HG02870 (cell line): ENCODE measurements at regions not wholly inside any gene's neighbourhood (a gene's known extent, or its start where the extent isn't known, plus 50 kb on each side); places are given as distances from the start of the nearest gene placed in this dataset.
"Not testable (repeated sequence)": the region's sequence is repeated elsewhere in the genome, so short reads cannot be mapped to it uniquely, and the experiment has no call there.

Experiments used
- ATAC-seq: cut with Tn5 transposase; IDR thresholded peaks from one replicate; pipeline ENCODE4 v1.9.1; 2021; ENCODE audit warnings: mild to moderate bottlenecking, moderate library complexity; ENCODE audit not compliant: unreplicated experiment

DNA sequence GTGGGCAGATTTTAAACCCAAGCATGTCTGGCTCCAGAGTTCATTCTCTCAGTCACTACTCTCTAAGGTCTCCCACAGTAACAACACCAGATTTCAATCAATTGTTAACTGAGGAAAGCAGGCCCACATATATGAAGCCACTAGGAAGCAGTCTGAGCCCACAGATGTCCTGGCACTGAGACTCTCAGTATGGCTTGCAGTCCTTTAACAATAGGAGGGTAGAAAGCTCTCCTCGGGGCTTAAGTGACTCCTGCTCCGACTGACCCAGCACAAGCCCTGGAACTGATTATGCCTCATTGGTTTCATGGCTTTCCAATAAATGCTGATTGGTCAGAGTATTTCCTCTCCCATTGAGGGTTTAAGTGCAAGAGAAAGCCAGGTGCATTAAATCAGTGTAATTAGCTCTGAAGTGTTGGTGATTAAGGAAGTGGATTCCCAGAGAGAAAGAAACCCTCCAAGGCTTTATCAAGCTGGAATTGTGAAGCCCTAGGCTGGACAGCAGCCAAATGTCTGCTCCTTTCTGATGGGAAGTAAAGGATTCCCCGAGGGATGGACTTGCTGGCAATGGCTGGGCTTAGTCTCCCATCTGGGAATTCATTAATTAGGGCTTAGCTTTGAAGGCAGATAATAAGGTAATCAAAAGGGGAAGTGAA is 76.6 kb upstream of the PROKR2 start:
- no peak for ATAC-seq

DNA sequence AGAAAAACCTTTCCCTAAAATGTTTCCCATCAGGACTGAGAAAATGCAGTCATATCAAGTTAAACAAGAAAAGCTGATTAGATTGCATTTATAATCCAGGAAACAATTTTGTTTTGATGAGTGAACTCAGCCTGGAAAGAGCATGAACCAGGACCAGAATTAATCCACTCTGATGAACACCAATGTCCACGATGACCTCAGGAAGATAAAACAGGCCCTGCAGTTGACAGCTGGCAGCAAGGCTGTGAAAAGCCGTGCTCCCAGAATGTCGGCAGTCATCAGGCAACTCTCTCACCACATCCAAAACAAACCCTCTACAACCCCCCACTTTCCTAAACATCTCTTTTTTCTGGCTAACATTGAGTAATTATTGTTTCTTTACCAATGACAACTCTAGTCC is 74.0 kb upstream of the PROKR2 start:
- no peak for ATAC-seq

DNA sequence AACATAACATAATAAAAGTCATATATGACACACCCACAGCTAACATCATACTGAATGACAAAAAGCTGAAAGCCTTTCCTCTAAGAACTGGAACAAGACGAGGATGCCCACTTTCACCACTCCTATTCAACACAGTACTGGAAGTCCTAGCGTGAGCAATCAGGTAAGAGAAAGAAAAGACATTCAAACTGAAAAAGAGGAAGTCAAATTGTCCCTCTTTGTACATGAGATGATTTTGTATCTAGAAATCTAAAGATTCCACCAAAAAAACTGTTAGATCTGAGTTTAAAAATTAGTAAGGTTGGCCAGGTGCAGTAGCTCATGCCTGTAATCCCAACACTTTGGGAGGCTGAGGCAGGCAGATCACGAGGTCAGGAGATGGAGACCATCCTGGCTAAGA is 70.1 kb upstream of the PROKR2 start:
- ATAC-seq, result not testable (repeated sequence)

GRCh38 chr20:5381527-5381926 is 64.8 kb upstream of the PROKR2 start:
- ATAC-seq, result not testable (repeated sequence)

- no peak for ATAC-seq
Observed at GRCh38 chr20:5377484-5377883, 60.7 kb upstream of the PROKR2 start.

- ATAC-seq, result no peak
Observed at GRCh38 chr20:5376228-5376627, 59.5 kb upstream of the PROKR2 start.

- no peak for ATAC-seq
Observed at GRCh38 chr20:5374171-5374570, 57.4 kb upstream of the PROKR2 start.

- ATAC-seq, result no peak
Observed at GRCh38 chr20:5372371-5372770, 55.6 kb upstream of the PROKR2 start.

GRCh38 chr20:5369629-5370028 is 52.9 kb upstream of the PROKR2 start:
- no peak for ATAC-seq
